ENCODE measurements at regions not wholly inside any gene's neighbourhood (a gene's known extent, or its start where the extent isn't known, plus 50 kb on each side); places are given as distances from the start of the nearest gene placed in this dataset.

DNA sequence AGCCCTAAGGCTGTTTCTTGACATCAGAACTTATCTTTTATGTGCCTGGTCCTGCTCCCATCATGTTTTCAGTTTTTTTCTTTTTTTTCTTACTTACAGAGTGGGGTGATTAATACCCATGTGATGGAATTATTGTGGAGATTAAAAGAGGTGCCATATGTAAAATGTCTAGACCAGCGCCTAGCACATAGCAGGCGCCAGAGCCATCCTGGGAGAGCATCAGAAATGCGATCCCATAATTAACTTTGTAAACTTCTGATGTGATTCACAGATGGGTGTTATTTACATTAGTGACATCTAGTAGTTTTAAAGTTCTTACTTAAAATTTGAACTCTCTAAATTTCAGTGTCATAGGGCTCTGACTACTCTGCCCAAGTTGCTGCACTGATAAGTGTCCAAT is 66.2 kb upstream of the PGRMC2 start:
- Histone ChIP-seq H3K27me3 (ENCODE audit: control insufficient read depth, insufficient read depth, low read length) (no peaks in the 10 kb centered on the region), H3K27ac (ENCODE audit: insufficient read depth, low read length, poor library complexity, severe bottlenecking) (no peak overlapping the region), H3K36me3 (ENCODE audit: control insufficient read depth, insufficient read depth, low read length) (no peaks in the 10 kb centered on the region), H3K4me3 (ENCODE audit: low read depth, low read length) (no peak overlapping the region), H3K9me3 (ENCODE audit: control insufficient read depth in 2 of 2, low read length in 2 of 2) (no peaks in the 10 kb centered on the region), H3K4me1 (ENCODE audit: control insufficient read depth, insufficient read depth, low read length, poor library complexity, severe bottlenecking) (no peaks in the 10 kb centered on the region)
- H3K9me3 Mint-ChIP-seq, result peaks cover 0 to 4% (median 0%) of the 10 kb centered on the region in 7 donors
- no peaks in the 10 kb centered on the region for H3K36me3 Mint-ChIP-seq
- ATAC-seq (ENCODE audit: low read depth in 2 of 2), result no peak
- DNase-seq, result no peak
- no peak overlapping the region for H3K4me3 Mint-ChIP-seq
- H3K27me3 Mint-ChIP-seq, result no peaks in the 10 kb centered on the region
- no peak overlapping the region for H3K27ac Mint-ChIP-seq
- no peaks in the 10 kb centered on the region for H3K4me1 Mint-ChIP-seq

DNA sequence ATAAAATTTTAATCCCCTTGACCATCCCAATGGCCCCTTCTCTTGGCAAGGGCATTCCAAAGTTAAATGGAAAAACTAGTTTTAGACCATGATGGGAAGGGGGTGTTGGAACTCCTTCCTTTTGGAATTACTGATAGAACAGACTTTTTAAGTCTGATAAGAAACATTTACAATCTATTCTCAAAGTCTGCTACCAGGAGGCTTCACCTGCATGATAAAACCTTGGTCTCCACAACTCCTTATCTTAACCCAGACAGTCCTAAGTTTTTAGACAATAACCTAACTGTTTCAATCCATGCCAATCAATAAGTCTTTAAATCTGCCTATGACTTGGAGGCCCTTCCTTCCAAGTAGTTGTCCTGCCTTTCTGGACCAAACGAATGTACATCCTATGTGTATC is 63.9 kb upstream of the PGRMC2 start:
- Mint-ChIP-seq H3K27me3 (no peaks in the 10 kb centered on the region), H3K27ac (no peak overlapping the region), H3K9me3 (peaks cover 0 to 4% (median 0%) of the 10 kb centered on the region in 7 donors), H3K36me3 (peaks cover 4% of the 10 kb centered on the region), H3K4me1 (no peaks in the 10 kb centered on the region), H3K4me3 (no peak overlapping the region)
- Histone ChIP-seq H3K27me3 (ENCODE audit: control insufficient read depth, insufficient read depth, low read length) (no peaks in the 10 kb centered on the region), H3K27ac (ENCODE audit: insufficient read depth, low read length, poor library complexity, severe bottlenecking) (no peak overlapping the region), H3K36me3 (ENCODE audit: control insufficient read depth, insufficient read depth, low read length) (no peaks in the 10 kb centered on the region), H3K4me3 (ENCODE audit: low read depth, low read length) (no peak overlapping the region), H3K9me3 (ENCODE audit: control insufficient read depth in 2 of 2, low read length in 2 of 2) (no peaks in the 10 kb centered on the region), H3K4me1 (ENCODE audit: control insufficient read depth, insufficient read depth, low read length, poor library complexity, severe bottlenecking) (no peaks in the 10 kb centered on the region)
- DNase-seq, result no peak
- ATAC-seq (ENCODE audit: low read depth in 2 of 2), result no peak

DNA sequence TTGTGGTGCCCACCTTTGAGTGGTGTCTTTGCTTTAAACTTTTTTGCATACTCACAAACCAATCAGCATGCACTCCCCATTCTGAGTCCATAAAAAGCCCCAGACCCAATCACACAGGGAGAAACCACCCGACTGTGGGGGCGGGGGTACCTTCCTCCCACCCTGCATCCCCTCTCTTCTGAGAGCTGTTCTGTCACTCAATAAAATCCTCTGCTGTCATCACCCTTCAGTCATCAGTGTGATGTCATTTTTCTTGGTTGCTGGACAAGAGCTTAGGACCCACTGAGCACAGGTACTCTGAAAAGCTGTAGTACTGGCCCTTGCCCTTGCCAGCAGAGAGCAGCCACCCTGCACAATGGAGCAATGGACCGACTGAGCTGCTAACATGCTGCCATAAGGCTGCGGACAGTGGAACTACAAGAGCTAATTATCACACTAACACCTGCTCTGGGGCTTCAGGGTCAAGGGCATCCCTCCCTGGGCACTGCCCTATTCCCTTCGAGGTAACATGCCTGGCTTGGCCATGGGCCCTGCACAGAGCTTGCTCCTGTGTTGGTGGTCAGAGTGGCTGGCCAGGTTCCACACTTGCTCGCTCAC is 62.9 kb upstream of the PGRMC2 start:
- no peaks in the 10 kb centered on the region for H3K4me1 Mint-ChIP-seq
- DNase-seq, result no peak
- peaks cover 4% of the 10 kb centered on the region for H3K36me3 Mint-ChIP-seq
- peaks cover 0 to 4% (median 0%) of the 10 kb centered on the region in 7 donors for H3K9me3 Mint-ChIP-seq
- H3K27ac Mint-ChIP-seq, result no peak overlapping the region
- Histone ChIP-seq H3K27ac (ENCODE audit: insufficient read depth, low read length, poor library complexity, severe bottlenecking) (no peak overlapping the region), H3K36me3 (ENCODE audit: control insufficient read depth, insufficient read depth, low read length) (no peaks in the 10 kb centered on the region), H3K4me3 (ENCODE audit: low read depth, low read length) (no peak overlapping the region), H3K9me3 (ENCODE audit: control insufficient read depth in 2 of 2, low read length in 2 of 2) (no peaks in the 10 kb centered on the region), H3K27me3 (ENCODE audit: control insufficient read depth, insufficient read depth, low read length) (no peaks in the 10 kb centered on the region), H3K4me1 (ENCODE audit: control insufficient read depth, insufficient read depth, low read length, poor library complexity, severe bottlenecking) (no peaks in the 10 kb centered on the region)
- no peak for ATAC-seq (ENCODE audit: low read depth in 2 of 2)
- no peaks in the 10 kb centered on the region for H3K27me3 Mint-ChIP-seq
- H3K4me3 Mint-ChIP-seq, result no peak overlapping the region

DNA sequence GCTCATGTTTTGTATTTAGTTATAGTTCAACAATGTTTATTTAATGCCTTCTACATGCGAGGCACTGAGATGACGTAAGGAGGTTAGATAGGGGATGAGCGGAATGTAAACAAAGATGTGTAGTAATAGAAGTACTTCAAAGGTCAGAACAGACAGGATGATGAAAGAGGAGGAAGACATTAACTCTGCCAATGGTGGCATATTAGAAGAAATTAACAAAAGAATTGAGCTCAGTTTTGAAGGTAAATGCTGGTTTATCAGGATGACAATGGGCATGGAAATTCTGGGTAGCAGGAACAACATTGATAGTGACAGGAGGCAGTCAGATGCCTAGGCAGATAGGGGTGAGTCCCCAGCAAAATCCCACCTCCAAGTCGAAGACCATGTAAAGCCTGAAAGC is 62.3 kb upstream of the PGRMC2 start:
- Mint-ChIP-seq H3K27ac (no peak overlapping the region), H3K27me3 (no peaks in the 10 kb centered on the region), H3K4me1 (no peaks in the 10 kb centered on the region), H3K36me3 (peaks cover 4% of the 10 kb centered on the region), H3K9me3 (peaks cover 0 to 4% (median 0%) of the 10 kb centered on the region in 7 donors), H3K4me3 (no peak overlapping the region)
- no peak for ATAC-seq (ENCODE audit: low read depth in 2 of 2)
- Histone ChIP-seq H3K27ac (ENCODE audit: insufficient read depth, low read length, poor library complexity, severe bottlenecking) (no peak overlapping the region), H3K27me3 (ENCODE audit: control insufficient read depth, insufficient read depth, low read length) (no peaks in the 10 kb centered on the region), H3K4me3 (ENCODE audit: low read depth, low read length) (no peak overlapping the region), H3K36me3 (ENCODE audit: control insufficient read depth, insufficient read depth, low read length) (no peaks in the 10 kb centered on the region), H3K9me3 (ENCODE audit: control insufficient read depth in 2 of 2, low read length in 2 of 2) (no peaks in the 10 kb centered on the region), H3K4me1 (ENCODE audit: control insufficient read depth, insufficient read depth, low read length, poor library complexity, severe bottlenecking) (no peaks in the 10 kb centered on the region)
- no peak for DNase-seq

DNA sequence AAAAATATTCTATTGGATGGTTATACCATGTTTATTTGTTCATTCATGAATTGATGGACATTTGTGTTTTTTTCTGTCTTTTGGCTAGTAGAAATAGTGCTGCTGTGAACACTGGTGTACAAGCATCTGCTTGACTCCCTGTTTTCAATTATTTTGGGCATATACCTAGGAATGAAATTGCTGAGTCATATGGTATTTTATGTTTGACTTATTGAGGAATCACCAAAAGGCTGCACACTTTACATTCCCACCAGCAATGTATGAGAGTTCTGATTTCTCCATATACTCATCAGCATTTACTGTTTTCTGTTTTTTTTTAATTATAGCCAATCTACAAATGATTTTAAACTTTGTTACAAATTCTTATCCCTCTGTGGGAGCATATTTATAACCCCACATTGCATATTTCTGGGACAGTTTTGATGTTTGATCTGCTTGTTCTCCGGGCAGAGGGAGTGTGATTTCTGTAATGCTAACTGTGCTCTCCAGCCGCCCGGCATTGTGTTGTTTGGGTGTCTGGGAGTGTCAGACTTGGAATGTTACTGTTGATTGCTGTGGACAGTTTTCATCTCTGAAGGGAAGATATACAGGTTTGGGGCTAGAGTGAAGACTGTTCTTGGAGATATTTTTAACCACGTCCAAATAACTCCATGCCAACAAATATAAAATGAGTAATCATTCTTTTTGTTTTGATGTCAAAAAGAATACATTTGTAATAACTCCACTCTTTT is 60.5 kb upstream of the PGRMC2 start:
- no peaks in the 10 kb centered on the region for H3K4me1 Mint-ChIP-seq
- Histone ChIP-seq H3K4me3 (ENCODE audit: low read depth, low read length) (no peak overlapping the region), H3K9me3 (ENCODE audit: control insufficient read depth in 2 of 2, low read length in 2 of 2) (no peaks in the 10 kb centered on the region), H3K27ac (ENCODE audit: insufficient read depth, low read length, poor library complexity, severe bottlenecking) (no peak overlapping the region), H3K27me3 (ENCODE audit: control insufficient read depth, insufficient read depth, low read length) (no peaks in the 10 kb centered on the region), H3K4me1 (ENCODE audit: control insufficient read depth, insufficient read depth, low read length, poor library complexity, severe bottlenecking) (no peaks in the 10 kb centered on the region), H3K36me3 (ENCODE audit: control insufficient read depth, insufficient read depth, low read length) (no peaks in the 10 kb centered on the region)
- peaks cover 0 to 4% (median 0%) of the 10 kb centered on the region in 7 donors for H3K9me3 Mint-ChIP-seq
- no peak for DNase-seq
- no peak overlapping the region for H3K27ac Mint-ChIP-seq
- H3K4me3 Mint-ChIP-seq, result no peak overlapping the region
- no peak for ATAC-seq (ENCODE audit: low read depth in 2 of 2)
- H3K36me3 Mint-ChIP-seq, result peaks cover 4% of the 10 kb centered on the region
- no peaks in the 10 kb centered on the region for H3K27me3 Mint-ChIP-seq

DNA sequence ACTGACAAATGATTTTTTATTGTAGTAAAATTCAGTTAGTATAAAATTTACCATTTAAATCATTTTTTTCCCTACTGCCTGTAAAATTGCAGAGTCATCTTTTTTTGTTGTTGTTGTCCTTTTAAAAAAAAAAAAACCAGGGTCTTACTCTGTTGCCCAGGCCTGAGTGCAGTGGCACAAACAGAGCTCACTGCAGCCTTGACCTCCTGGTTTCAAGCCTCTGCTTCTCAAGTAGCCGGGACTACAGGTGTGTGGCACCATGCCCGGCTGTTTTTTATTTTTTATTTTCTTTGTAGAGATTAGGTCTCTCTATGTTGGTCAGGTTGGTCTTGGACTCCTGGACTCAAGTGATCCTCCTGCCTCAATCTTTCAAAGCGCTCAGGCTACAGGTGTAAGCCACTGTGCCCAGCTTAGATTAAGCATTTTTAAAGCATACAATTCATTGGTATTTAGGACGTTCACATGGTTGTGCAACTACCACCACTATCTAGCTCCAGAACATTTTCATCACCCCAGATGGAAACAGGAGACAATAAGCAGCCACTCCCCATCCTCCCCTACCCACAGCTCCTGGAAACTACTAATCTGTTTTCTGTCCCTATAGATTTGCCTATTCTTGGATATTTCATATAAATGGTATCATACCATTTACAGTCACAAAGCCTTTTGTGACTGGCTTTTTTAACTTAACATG is 59.7 kb upstream of the PGRMC2 start:
- no peaks in the 10 kb centered on the region for H3K9me3 ChIP-seq (ENCODE audit: control insufficient read depth in 2 of 2, low read length in 2 of 2)
- no peaks in the 10 kb centered on the region for H3K36me3 ChIP-seq (ENCODE audit: control insufficient read depth, insufficient read depth, low read length)
- no peak for DNase-seq
- Mint-ChIP-seq H3K4me1 (no peaks in the 10 kb centered on the region), H3K27me3 (no peaks in the 10 kb centered on the region), H3K27ac (no peak overlapping the region), H3K9me3 (peaks cover 0 to 4% (median 0%) of the 10 kb centered on the region in 7 donors), H3K36me3 (peaks cover 4% of the 10 kb centered on the region), H3K4me3 (no peak overlapping the region)
- H3K27me3 ChIP-seq (ENCODE audit: control insufficient read depth, insufficient read depth, low read length), result no peaks in the 10 kb centered on the region
- no peak for ATAC-seq (ENCODE audit: low read depth in 2 of 2)
- no peak overlapping the region for H3K27ac ChIP-seq (ENCODE audit: insufficient read depth, low read length, poor library complexity, severe bottlenecking)
- H3K4me1 ChIP-seq (ENCODE audit: control insufficient read depth, insufficient read depth, low read length, poor library complexity, severe bottlenecking), result no peaks in the 10 kb centered on the region
- no peak overlapping the region for H3K4me3 ChIP-seq (ENCODE audit: low read depth, low read length)

DNA sequence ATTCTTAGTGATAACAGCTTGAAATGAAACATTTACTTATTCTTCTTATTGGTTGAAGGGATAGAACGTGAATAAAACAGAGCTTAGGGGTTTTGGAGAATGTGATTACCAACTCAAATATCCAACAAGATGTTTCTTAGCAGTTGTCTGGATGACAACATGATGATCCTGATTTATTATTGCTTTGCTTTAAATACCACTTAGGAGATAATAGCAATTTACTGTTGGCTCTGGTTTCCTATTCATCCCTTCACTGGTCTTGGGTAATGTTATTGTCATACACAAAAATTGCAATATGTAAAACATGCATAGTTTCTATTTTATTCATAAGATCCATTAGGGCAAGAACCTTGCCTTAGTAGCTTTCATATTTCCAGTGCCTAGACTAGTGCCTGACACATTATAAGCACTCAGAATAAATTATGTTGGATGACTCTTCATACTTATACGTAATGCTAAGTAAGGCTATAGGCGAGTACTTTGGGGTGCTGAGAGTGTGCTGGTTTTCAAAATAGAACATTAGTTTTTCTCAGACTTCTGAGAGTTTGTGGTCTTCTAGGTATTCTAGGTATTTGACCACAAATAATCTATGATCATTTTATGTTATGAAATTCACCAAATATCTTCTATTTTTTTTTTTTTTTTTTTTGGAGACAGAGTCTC is 58.6 kb upstream of the PGRMC2 start:
- Histone ChIP-seq H3K9me3 (ENCODE audit: control insufficient read depth in 2 of 2, low read length in 2 of 2) (no peaks in the 10 kb centered on the region), H3K36me3 (ENCODE audit: control insufficient read depth, insufficient read depth, low read length) (no peaks in the 10 kb centered on the region), H3K27ac (ENCODE audit: insufficient read depth, low read length, poor library complexity, severe bottlenecking) (no peak overlapping the region), H3K27me3 (ENCODE audit: control insufficient read depth, insufficient read depth, low read length) (no peaks in the 10 kb centered on the region), H3K4me1 (ENCODE audit: control insufficient read depth, insufficient read depth, low read length, poor library complexity, severe bottlenecking) (no peaks in the 10 kb centered on the region), H3K4me3 (ENCODE audit: low read depth, low read length) (no peak overlapping the region)
- DNase-seq (no peak), ATAC-seq (ENCODE audit: low read depth in 2 of 2) (no peak)
- H3K9me3 Mint-ChIP-seq, result peaks cover 0 to 3% (median 0%) of the 10 kb centered on the region in 7 donors
- peaks cover 4% of the 10 kb centered on the region for H3K36me3 Mint-ChIP-seq
- H3K27me3 Mint-ChIP-seq, result no peaks in the 10 kb centered on the region
- no peak overlapping the region for H3K27ac Mint-ChIP-seq
- no peak overlapping the region for H3K4me3 Mint-ChIP-seq
- H3K4me1 Mint-ChIP-seq, result no peaks in the 10 kb centered on the region

Measured in CD4-positive, CD25-positive, alpha-beta regulatory T cell (primary cell).